Spleen (tissue), 11 donors: ENCODE measurements at regions not wholly inside any gene's neighbourhood (a gene's known extent, or its start where the extent isn't known, plus 50 kb on each side); places are given as distances from the start of the nearest gene placed in this dataset.

Experiments
- DNase-seq: peaks from one replicate; pipeline ENCODE4 v3.0.0-alpha.2; 2020
- H3K27ac ChIP-seq, 8 donors: fragments of 200-600 bp; sonication (generic) in 7 of 8; 1 replicate in 4 of 8; 2 replicates in 4 of 8; pipeline versions ENCODE4 v1.5.0 to v1.8.0; 2016 to 2021; ENCODE audit warnings: inconsistent platforms in 4 of 8, mild to moderate bottlenecking in 4 of 8, moderate library complexity in 1 of 8
- H3K27me3 ChIP-seq, 7 donors: fragments of 200-600 bp; sonication (generic) in 6 of 7; replicated peaks in 1 of 7; 1 replicate in 4 of 7; 2 replicates in 3 of 7; pipeline versions ENCODE4 v1.5.0 to v1.8.0; 2016 to 2021; ENCODE audit warnings: inconsistent platforms in 3 of 7, mild to moderate bottlenecking in 1 of 7
- H3K36me3 ChIP-seq, 6 donors: fragments of 200-600 bp; sonication (generic) in 5 of 6; 1 replicate in 4 of 6; 2 replicates in 2 of 6; pipeline versions ENCODE4 v1.5.0 to v1.8.0; 2016 to 2021; ENCODE audit warnings: inconsistent platforms in 2 of 6
- H3K4me1 ChIP-seq, 6 donors: fragments of 200-600 bp; sonication (generic) in 5 of 6; 1 replicate in 3 of 6; 2 replicates in 3 of 6; pipeline versions ENCODE4 v1.5.0 to v1.8.0; 2016 to 2021; ENCODE audit warnings: inconsistent platforms in 3 of 6
- H3K4me3 ChIP-seq, 8 donors: fragments of 200-600 bp; sonication (generic) in 7 of 8; 1 replicate in 4 of 8; 2 replicates in 4 of 8; pipeline versions ENCODE4 v1.5.0 to v1.8.0; 2016 to 2021; ENCODE audit warnings: inconsistent platforms in 4 of 8, mild to moderate bottlenecking in 4 of 8, moderate library complexity in 2 of 8
- H3K9me3 ChIP-seq, 8 donors: fragments of 200-600 bp; sonication (generic) in 7 of 8; 1 replicate in 4 of 8; 2 replicates in 4 of 8; pipeline versions ENCODE4 v1.5.0 to v1.8.0; 2016 to 2021; ENCODE audit warnings: inconsistent platforms in 4 of 8
- POLR2A ChIP-seq, 3 donors: fragments of 450-650 bp; IDR thresholded peaks; one replicate each; pipeline ENCODE4 v1.5.1; 2017; ENCODE audit warnings: antibody characterized with exemption in 3 of 3, mild to moderate bottlenecking in 1 of 3
- POLR2AphosphoS5 ChIP-seq, 3 donors: sonication (generic); formaldehyde crosslinking; IDR thresholded peaks; one replicate each; pipeline ENCODE4 v1.5.1; 2017; ENCODE audit warnings: antibody characterized with exemption in 3 of 3
- WGBS, 5 donors: extraction: QIAGEN DNeasy Blood & Tissue Kit in 3 of 5; methylation state at CpG; one replicate each; pipeline versions ENCODE4 v1.1.5 to v1.1.7; 2013 to 2018; 5-methylcytosine and 5-hydroxymethylcytosine counted together
- intact Hi-C: fragments of 100-400 bp; cut with DNase I; formaldehyde crosslinking; loops from one replicate; pipeline ENCODE4 v1.15.0; 2023; ENCODE audit warnings: low total_unique reads
- TF ChIP-seq, protein P1 (sequence below), 11 experiments: fragments of 200-600 bp in 7 of 11; fragments of 450-650 bp in 4 of 11; sonication (generic) in 4 of 11; IDR thresholded peaks in 8 of 11; conservative IDR thresholded peaks in 3 of 11; 1 replicate in 7 of 11; 2 replicates in 4 of 11; pipeline versions ENCODE4 v1.4.0 to v1.8.0; 2016 to 2021; ENCODE audit warnings: antibody characterized with exemption in 11 of 11, inconsistent platforms in 4 of 11, mild to moderate bottlenecking in 1 of 11
- donor health status: healthy with polysubstance abuse.
- donor health status: DM: no; HTN: no; CAD: no; lungs with moderate emphysema.
- donor health status: DM: no; HTN: no; CAD: no.
- donor health status: Bipolar disorder and iron deficiency.
- donor health status: healthy.
- donor health status: DM: no; HTN: no; CAD: no.
- donor health status: DM: yes; HTN: yes; CAD: no.

- H3K4me3 ChIP-seq, result no peak overlapping the region
- TF ChIP-seq POLR2AphosphoS5 (IDR thresholded peaks at IDR 0.05), result no peak
- TF ChIP-seq, protein P1, sequence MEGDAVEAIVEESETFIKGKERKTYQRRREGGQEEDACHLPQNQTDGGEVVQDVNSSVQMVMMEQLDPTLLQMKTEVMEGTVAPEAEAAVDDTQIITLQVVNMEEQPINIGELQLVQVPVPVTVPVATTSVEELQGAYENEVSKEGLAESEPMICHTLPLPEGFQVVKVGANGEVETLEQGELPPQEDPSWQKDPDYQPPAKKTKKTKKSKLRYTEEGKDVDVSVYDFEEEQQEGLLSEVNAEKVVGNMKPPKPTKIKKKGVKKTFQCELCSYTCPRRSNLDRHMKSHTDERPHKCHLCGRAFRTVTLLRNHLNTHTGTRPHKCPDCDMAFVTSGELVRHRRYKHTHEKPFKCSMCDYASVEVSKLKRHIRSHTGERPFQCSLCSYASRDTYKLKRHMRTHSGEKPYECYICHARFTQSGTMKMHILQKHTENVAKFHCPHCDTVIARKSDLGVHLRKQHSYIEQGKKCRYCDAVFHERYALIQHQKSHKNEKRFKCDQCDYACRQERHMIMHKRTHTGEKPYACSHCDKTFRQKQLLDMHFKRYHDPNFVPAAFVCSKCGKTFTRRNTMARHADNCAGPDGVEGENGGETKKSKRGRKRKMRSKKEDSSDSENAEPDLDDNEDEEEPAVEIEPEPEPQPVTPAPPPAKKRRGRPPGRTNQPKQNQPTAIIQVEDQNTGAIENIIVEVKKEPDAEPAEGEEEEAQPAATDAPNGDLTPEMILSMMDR (IDR thresholded peaks at IDR 0.05 in 8 of 11, conservative IDR thresholded peaks at IDR 0.05 in 3 of 11), result no peak
- TF ChIP-seq POLR2A (IDR thresholded peaks at IDR 0.05), result no peak
- 90 to 95% (median 91%) methylated on average over 3 of the region's 3 CpGs for WGBS, 5 donors
- peaks cover 0 to 30% (median 13%) of the 10 kb centered on the region in 8 donors for H3K9me3 ChIP-seq
- no peak for DNase-seq
- H3K27ac ChIP-seq, result no peak overlapping the region
- no peaks in the 10 kb centered on the region for H3K4me1 ChIP-seq
- H3K27me3 ChIP-seq, result no peaks in the 10 kb centered on the region
- intact Hi-C loops, result no loop called here
- H3K36me3 ChIP-seq, result no peaks in the 10 kb centered on the region
Observed at GRCh38 chr3:80655216-80655615, 887.4 kb upstream of the ROBO1 start.

DNA sequence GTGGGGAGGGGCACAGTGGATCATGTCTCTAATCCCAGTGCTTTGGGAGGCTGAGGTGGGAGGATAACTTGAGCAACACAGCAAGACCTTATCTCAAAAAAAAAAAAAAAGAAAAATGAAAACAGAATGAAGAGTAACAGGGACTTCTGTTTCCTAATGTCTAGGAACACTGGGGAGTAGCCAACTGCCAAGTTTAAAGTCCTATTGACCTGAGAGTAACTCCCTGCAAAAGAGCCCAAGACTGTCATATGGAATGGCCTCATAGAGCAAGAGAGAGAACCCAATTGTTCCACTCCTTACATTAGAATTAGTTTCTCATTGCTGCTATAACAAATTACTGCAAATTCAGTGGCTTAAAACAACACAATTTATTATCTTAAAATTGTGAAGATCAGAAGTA is 881.4 kb upstream of the ROBO1 start:
- Histone ChIP-seq H3K9me3 (peaks cover 0 to 26% (median 15%) of the 10 kb centered on the region in 8 donors), H3K27ac (no peak overlapping the region), H3K27me3 (no peaks in the 10 kb centered on the region), H3K4me3 (no peak overlapping the region), H3K4me1 (no peaks in the 10 kb centered on the region), H3K36me3 (no peaks in the 10 kb centered on the region)
- TF ChIP-seq, protein P1 (IDR thresholded peaks at IDR 0.05 in 8 of 11, conservative IDR thresholded peaks at IDR 0.05 in 3 of 11), result no peak
- TF ChIP-seq POLR2A (IDR thresholded peaks at IDR 0.05) (no peak), POLR2AphosphoS5 (IDR thresholded peaks at IDR 0.05) (no peak)
- no peak for DNase-seq
- intact Hi-C loops, result no loop called here

GRCh38 chr3:80643421-80643820 is 875.6 kb upstream of the ROBO1 start:
- no peaks in the 10 kb centered on the region for H3K4me1 ChIP-seq
- no peaks in the 10 kb centered on the region for H3K27me3 ChIP-seq
- WGBS, 5 donors, result 79 to 89% (median 82%) methylated on average over 4 of the region's 4 CpGs

DNA sequence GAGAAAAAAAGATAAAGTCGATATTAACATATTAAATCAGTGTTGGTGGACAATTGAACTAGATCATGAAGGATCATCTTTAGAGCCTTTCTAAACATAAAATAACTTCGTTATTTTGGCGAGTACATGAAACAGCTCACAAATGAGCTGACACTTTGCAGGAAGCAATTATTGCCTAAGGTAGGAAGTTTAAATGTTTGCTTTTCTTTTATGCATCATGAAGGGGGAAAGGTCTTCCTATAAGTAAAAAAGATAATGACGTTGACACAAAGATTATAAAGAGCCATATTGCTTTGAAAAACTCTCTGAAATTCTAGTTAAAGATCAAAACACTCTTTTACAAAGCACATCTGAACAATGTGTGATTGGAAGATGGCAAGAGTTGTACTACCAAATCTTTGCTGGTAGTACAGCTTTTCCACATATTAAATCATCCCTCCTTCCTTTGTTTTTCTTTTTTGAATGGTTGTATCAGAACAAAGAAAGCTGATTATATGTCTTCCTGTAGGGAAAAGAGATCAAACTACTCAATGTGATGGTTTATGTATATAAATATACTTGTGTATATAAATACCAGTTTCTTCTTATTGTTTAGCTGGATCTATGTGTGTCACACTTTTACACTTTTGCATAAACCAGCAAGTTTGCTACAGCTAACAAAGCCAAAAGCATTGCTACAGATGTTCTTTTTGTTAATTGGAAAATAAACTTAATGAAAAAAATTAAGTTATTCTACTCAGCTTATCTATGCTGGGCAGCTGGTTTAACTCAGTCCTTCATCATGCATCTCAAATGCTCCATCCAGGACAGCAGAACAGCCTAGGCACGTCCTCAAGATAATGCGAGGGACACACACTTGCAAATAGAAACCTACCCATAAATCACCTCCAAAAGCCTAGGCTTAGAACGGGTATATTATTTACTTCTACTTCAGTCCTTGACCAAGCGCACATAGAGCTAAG is 850.8 kb upstream of the ROBO1 start:
- no peaks in the 10 kb centered on the region for H3K36me3 ChIP-seq
- WGBS, 5 donors, result 45 to 56% (median 50%) methylated on average over 8 of the region's 8 CpGs
- no peaks in the 10 kb centered on the region for H3K4me1 ChIP-seq
- no peak overlapping the region for H3K27ac ChIP-seq
- no peaks in the 10 kb centered on the region for H3K27me3 ChIP-seq
- peaks cover 0 to 7% (median 0%) of the 10 kb centered on the region in 8 donors for H3K9me3 ChIP-seq
- TF ChIP-seq POLR2AphosphoS5 (IDR thresholded peaks at IDR 0.05) (no peak), POLR2A (IDR thresholded peaks at IDR 0.05) (no peak)
- TF ChIP-seq, protein P1 (IDR thresholded peaks at IDR 0.05 in 8 of 11, conservative IDR thresholded peaks at IDR 0.05 in 3 of 11), result no peak
- intact Hi-C loops, result no loop called here
- no peak overlapping the region for H3K4me3 ChIP-seq
- no peak for DNase-seq

More at GRCh38 chr3:80643421-80643820, 875.6 kb upstream of the ROBO1 start:
- Histone ChIP-seq H3K36me3 (no peaks in the 10 kb centered on the region), H3K27ac (no peak overlapping the region), H3K4me3 (no peak overlapping the region), H3K9me3 (peaks cover 0 to 8% (median 0%) of the 10 kb centered on the region in 8 donors)
- intact Hi-C loops, result no loop called here
- DNase-seq, result no peak
- TF ChIP-seq POLR2AphosphoS5 (IDR thresholded peaks at IDR 0.05), result no peak
- TF ChIP-seq POLR2A (IDR thresholded peaks at IDR 0.05), result no peak
- TF ChIP-seq, protein P1 (IDR thresholded peaks at IDR 0.05 in 8 of 11, conservative IDR thresholded peaks at IDR 0.05 in 3 of 11), result no peak
